ENCODE measurements at regions not wholly inside any gene's neighbourhood (a gene's known extent, or its start where the extent isn't known, plus 50 kb on each side); places are given as distances from the start of the nearest gene placed in this dataset.

DNA sequence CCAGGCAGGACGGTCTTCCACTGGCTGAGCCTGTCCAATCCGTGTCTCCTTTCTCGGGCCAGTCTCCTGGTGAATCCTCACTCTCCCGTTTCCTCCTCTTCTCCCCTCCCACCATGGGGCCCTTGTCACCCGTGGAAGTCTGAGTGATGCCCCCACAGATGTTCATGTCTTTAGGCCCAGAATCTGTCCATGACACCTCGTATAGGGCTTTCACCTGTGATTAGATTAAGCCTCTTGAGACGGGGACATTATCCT lies 193.5 kb downstream of the ZFP36L2 start:
- H3K4me1 Mint-ChIP-seq (ENCODE audit: low read depth in 2 of 2): peaks cover 0 to under 1% of the 10 kb centered on the region in 2 donors
- no peak for DNase-seq
- no peak overlapping the region for H3K27ac Mint-ChIP-seq
- no peak overlapping the region for H3K4me3 Mint-ChIP-seq
- H3K9me3 Mint-ChIP-seq: no peaks in the 10 kb centered on the region
- H3K27me3 Mint-ChIP-seq: peaks cover 0 to 5% of the 10 kb centered on the region in 2 donors
- H3K36me3 Mint-ChIP-seq (ENCODE audit: insufficient read depth): no peaks in the 10 kb centered on the region
- ATAC-seq (replicated peaks): no peak

DNA sequence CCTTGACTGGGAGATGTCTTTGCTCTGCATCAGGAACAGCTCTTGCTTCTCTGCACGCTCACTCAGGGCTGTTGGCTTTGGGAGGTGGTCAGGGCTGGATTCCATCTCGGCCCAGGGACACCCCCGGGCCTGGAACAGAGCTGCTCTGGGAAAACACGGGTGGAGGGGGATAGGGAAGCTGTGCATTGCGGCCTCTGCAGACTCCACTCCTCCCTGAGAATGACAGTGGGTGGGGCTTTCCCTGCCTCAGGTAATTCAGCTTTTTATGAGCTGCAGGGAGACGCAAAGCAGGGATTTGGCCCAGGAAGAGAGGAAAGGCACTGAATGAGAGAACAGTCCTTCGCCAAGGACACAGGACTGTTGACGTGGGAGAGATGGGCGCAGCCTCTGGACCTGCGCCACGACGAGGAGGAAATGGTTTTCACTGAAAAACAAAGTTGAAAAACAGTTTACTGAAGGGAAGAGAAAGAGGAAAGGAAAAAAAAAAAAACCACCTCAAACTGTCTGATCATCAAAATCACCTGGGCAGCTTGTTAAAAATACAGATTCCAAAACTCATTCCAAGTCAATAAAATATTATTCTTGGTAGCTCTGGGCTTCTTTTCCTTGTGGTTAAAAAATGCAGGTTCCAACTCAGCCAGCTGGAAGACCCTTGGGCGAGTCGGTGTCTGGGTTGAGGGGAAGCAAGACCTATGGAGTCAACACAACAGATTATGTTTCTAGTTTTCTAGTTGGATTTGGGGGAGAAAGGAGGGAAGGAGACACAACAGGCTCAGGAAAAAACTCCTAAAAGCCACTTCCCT lies 194.0 kb downstream of the ZFP36L2 start:
- ATAC-seq (replicated peaks) (no peak), DNase-seq (no peak)
- Mint-ChIP-seq H3K27ac (peak overlapping the region in 1 of 2 donors; percentile 57), H3K36me3 (ENCODE audit: insufficient read depth) (no peaks in the 10 kb centered on the region), H3K9me3 (no peaks in the 10 kb centered on the region), H3K27me3 (peaks cover 0 to 11% of the 10 kb centered on the region in 2 donors), H3K4me1 (ENCODE audit: low read depth in 2 of 2) (peaks cover 0 to 5% of the 10 kb centered on the region in 2 donors), H3K4me3 (no peak overlapping the region)

DNA sequence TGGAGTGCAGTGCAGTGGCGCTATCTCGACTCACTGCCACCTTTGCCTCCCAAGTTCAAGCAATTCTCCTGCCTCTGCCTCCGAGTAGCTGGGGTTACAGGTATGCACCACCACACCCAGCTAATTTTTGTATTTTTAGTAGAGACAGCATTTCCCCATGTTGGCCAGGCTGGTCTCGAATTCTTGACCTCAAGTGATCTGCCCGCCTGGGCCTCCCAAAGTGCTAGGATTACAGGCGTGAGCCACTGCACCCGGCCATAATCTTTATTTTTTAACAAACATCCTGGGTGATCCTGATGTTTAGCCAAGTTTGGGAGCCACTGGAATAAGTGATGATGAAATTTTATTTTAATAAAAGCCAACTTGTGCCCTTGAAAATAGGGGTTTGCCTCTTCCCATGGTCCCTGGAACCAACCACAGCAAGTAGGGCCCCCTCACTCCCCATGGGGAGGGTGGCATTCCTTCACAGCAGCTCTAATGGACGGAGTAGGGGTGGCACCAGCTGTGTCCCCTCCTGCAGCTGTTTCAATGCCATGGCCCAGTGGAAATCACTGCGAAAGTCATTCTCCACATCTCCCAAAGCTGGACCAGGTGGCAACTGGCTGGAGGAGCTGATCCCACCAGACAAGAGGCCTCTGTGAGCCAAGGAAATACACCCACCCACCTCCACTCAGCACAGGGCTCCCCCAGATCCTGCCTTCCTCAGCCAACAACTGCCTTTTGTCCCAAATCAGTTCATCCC lies 194.8 kb downstream of the ZFP36L2 start:
- Mint-ChIP-seq H3K36me3 (ENCODE audit: insufficient read depth) (no peaks in the 10 kb centered on the region), H3K4me1 (ENCODE audit: low read depth in 2 of 2) (peaks cover 0 to 5% of the 10 kb centered on the region in 2 donors), H3K27me3 (peaks cover 0 to 11% of the 10 kb centered on the region in 2 donors), H3K9me3 (no peaks in the 10 kb centered on the region), H3K27ac (peak overlapping the region in 1 of 2 donors; percentile 57), H3K4me3 (no peak overlapping the region)
- DNase-seq: no peak
- ATAC-seq (replicated peaks): no peak

DNA sequence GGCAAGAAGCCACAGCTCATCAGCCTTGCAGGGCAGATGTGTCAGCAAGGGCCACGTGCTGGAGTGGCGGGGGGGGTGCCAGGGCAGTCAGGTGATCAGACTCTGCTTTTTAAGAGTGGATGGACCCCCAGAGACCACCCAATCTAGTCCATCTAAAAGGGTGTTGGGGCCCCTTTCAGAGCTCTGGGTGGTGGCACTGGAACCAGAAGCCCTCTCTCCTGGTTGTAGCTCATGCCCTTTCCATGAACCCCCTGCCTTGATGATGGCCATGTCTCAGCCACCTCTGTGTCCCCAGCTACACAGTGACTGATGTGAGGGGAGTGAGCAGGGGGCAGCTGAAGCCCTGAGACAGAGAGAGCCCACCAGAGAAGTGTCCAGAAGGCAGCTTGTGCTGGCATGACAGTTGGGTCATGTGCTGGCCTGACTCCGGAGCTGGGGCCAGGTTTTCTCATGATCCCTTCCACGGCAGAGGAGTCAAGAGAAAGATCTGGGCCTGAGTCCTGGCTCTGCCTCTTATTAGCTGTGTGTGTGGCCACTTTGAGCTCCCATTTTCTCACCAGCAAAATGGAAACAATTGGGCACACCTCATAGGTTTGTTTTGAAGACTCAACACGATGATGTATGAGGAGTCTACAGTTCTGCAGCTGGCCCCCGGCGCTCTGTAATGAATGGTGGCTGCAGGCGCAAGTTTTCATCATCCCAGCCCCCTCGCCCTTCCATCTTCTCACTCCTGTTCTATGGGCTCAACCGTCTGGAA lies 195.7 kb downstream of the ZFP36L2 start:
- ATAC-seq (replicated peaks): no peak
- Mint-ChIP-seq H3K27ac (no peak overlapping the region), H3K4me3 (no peak overlapping the region), H3K4me1 (ENCODE audit: low read depth in 2 of 2) (peaks cover 0 to 5% of the 10 kb centered on the region in 2 donors), H3K9me3 (no peaks in the 10 kb centered on the region), H3K27me3 (peaks cover 0 to 11% of the 10 kb centered on the region in 2 donors), H3K36me3 (ENCODE audit: insufficient read depth) (no peaks in the 10 kb centered on the region)
- DNase-seq: no peak

DNA sequence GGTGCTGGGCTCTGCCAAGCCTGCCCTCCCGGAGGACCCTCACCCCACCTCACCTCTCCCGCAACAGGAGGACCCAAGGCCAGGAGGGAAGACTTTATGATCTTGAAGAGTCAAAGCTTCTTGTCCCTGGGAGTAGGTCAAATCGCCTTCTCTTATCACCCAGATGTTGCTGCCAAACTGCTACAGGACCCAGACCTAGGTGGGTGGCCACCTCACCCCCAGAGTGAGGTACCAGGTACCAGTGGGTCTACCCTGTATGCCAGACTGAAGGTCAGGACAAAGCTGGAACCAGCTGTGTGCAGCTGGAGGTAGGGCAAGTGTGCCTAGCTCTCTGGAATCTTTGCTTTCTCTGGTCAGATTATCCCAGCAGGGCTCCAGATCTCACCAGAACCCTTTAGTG lies 197.2 kb downstream of the ZFP36L2 start:
- no peak for DNase-seq
- no peak for ATAC-seq (replicated peaks)
- H3K27me3 Mint-ChIP-seq: peaks cover 0 to 11% of the 10 kb centered on the region in 2 donors
- H3K27ac Mint-ChIP-seq: peak overlapping the region in 1 of 2 donors; percentile 41
- peaks cover 6 to 16% of the 10 kb centered on the region in 2 donors for H3K4me1 Mint-ChIP-seq (ENCODE audit: low read depth in 2 of 2)
- H3K36me3 Mint-ChIP-seq (ENCODE audit: insufficient read depth): no peaks in the 10 kb centered on the region
- H3K9me3 Mint-ChIP-seq: no peaks in the 10 kb centered on the region
- no peak overlapping the region for H3K4me3 Mint-ChIP-seq

DNA sequence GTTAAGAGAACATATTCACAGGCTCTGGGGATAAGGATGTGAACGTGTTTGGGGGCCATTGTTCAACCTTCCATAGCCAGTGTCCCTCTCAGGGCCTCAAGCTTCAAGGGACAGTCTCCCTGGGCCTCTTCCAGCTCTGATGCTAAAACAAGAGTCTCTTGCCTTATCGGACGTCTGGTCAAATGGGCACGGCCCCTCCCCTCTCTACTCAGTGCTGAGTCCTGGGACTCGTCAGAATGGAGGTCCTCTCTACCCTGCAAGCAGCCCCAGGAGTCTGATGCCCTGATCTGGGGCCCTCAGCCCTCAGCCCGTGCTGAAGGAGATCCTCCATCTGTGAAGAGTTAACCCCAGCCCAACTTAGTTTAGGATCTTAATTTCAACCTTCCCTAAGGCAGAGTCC lies 198.2 kb downstream of the ZFP36L2 start:
- Mint-ChIP-seq H3K27ac (no peak overlapping the region), H3K9me3 (no peaks in the 10 kb centered on the region), H3K4me1 (ENCODE audit: low read depth in 2 of 2) (peaks cover 6 to 16% of the 10 kb centered on the region in 2 donors), H3K4me3 (no peak overlapping the region), H3K36me3 (ENCODE audit: insufficient read depth) (no peaks in the 10 kb centered on the region), H3K27me3 (peaks cover 0 to 11% of the 10 kb centered on the region in 2 donors)
- ATAC-seq (replicated peaks): no peak
- no peak for DNase-seq

DNA sequence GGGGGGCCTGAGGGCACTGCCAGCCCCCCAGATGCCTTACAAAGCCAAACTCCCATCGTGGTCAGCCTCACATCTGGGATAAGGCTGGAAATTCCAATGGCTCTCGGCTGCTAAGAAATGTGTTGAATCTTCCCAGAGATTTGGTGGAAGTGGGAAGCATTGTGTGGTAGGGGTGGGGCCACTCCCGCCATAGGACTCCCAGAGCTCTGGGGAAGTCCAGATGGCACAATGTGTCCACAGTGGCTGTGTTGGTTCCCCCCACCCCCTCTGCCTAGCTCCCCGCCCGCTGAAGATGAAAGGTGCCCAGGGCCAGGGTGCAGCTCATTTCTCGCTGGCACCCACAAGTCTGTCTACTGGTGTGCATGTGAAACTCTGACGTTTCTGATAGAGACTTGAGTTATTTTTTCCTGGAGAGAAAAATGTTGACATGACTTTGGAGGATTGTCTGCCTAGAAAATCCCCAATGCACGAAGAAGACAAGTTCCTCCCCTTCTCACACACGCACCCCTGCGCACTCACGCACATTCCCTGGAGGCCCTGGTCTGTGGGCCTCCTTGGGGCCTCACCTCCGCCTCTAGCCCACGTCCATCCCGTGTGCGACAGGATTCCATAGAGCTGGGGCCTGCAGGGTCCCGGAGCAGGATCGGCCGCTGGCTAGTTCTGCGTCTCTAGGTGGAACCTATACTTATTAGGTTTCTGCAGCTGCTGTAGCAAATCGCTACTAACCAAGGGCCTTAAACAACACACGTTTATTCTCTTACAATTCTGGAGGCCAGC lies 199.1 kb downstream of the ZFP36L2 start:
- H3K9me3 Mint-ChIP-seq: peaks cover 3 to 4% of the 10 kb centered on the region in 2 donors
- no peak for DNase-seq
- H3K4me3 Mint-ChIP-seq: no peak overlapping the region
- no peak overlapping the region for H3K27ac Mint-ChIP-seq
- H3K4me1 Mint-ChIP-seq (ENCODE audit: low read depth in 2 of 2): peaks cover 6 to 16% of the 10 kb centered on the region in 2 donors
- no peak for ATAC-seq (replicated peaks)
- H3K27me3 Mint-ChIP-seq: peaks cover 4 to 11% of the 10 kb centered on the region in 2 donors
- no peaks in the 10 kb centered on the region for H3K36me3 Mint-ChIP-seq (ENCODE audit: insufficient read depth)

DNA sequence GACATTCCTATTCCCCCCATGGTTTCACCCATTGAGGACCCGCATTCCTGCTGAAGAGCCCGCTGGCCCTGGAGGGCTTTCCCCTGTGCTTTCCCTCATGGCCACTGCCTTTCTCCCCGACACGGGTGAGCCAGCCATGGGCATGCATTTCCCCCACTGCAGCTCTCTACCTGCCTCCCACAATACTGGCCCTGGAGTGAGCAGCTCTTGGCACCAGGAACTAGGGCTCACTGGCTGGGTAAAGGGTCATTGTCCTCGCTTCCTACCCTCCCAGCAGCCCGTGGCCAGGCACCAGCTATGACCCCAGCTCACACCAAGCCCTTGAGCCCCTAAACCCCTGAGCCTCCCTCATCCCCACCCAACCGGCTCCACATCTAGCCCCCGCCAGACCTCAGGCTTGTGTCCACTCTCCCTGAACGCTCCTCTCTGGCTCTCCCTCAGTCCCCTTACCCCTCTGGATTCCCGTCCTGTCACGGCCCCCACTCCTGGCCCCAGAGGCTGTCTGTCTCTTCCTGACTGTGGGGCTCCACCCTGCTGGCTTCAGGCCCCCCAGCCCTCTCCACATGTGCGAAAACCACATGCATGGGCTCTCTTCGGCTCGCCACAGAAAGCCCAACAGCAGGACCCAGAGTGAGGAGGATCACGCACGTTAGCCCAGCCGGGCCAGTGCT lies 199.8 kb downstream of the ZFP36L2 start:
- H3K9me3 Mint-ChIP-seq: peaks cover 3 to 8% of the 10 kb centered on the region in 2 donors
- peaks cover 4 to 11% of the 10 kb centered on the region in 2 donors for H3K27me3 Mint-ChIP-seq
- DNase-seq (no peak), ATAC-seq (replicated peaks) (no peak)
- H3K4me3 Mint-ChIP-seq: no peak overlapping the region
- peak overlapping the region in 1 of 2 donors; percentile 52 for H3K27ac Mint-ChIP-seq
- peaks cover 6 to 16% of the 10 kb centered on the region in 2 donors for H3K4me1 Mint-ChIP-seq (ENCODE audit: low read depth in 2 of 2)
- H3K36me3 Mint-ChIP-seq (ENCODE audit: insufficient read depth): no peaks in the 10 kb centered on the region

DNA sequence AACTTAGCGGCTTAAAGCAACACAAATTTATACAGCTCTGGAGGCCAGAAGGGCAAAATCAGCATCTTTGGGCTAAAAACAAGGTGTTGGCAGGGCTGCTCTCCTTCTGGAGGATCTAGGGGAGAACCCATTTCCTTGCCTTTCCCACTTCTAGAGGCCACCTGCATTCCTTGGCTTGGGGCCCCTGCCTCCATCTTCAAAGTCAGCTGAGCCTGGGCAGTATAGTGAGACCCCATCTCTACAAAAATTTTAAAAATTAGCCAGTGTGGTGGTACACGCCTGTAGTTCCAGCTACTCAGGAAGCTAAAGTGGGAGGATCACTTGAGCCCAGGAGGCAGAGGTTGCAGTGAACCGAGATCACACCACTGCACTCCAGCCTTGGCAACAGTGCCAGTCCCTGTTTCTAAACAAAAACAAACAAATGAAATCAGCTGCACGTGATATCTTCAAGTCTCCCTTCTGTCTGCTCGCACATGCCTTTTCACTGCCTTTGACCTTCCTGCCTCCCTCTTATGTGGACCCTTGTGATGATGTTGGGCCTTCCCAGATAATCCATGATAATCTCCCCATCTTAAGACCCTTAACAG lies 200.6 kb downstream of the ZFP36L2 start:
- ATAC-seq (replicated peaks): no peak
- peaks cover 3 to 8% of the 10 kb centered on the region in 2 donors for H3K9me3 Mint-ChIP-seq
- no peak overlapping the region for H3K27ac Mint-ChIP-seq
- H3K4me1 Mint-ChIP-seq (ENCODE audit: low read depth in 2 of 2): peaks cover 6 to 16% of the 10 kb centered on the region in 2 donors
- H3K36me3 Mint-ChIP-seq (ENCODE audit: insufficient read depth): no peaks in the 10 kb centered on the region
- no peak overlapping the region for H3K4me3 Mint-ChIP-seq
- DNase-seq: no peak
- peaks cover 4 to 11% of the 10 kb centered on the region in 2 donors for H3K27me3 Mint-ChIP-seq

DNA sequence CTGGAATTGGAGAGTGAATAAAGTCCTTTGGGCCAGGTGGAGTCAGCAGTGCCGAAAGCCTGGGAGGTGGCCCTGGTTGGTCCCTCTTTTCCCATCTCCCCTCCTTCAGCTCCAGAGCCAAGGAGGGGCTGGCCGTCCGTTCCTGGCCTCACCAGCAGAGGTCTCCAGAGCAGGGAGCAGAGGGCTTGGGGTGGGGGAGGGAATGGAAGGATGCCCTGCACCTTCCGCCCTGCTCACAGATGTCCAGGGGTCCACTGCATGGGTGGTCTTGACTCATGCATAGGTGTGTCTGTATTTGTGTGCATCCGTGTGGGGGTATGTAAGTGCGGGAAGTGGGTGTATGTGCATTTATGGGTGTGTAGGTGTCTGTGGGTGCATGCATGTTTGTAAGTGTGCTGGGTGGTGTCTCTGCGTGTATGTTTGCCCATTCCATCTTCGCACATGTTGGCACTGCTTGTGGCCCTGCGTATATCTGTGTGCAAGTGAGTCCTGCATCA lies 201.8 kb downstream of the ZFP36L2 start:
- ATAC-seq (replicated peaks) (no peak), DNase-seq (no peak)
- H3K4me3 Mint-ChIP-seq: no peak overlapping the region
- peaks cover 6 to 16% of the 10 kb centered on the region in 2 donors for H3K4me1 Mint-ChIP-seq (ENCODE audit: low read depth in 2 of 2)
- no peaks in the 10 kb centered on the region for H3K36me3 Mint-ChIP-seq (ENCODE audit: insufficient read depth)
- peak overlapping the region in 1 of 2 donors; percentile 68 for H3K27ac Mint-ChIP-seq
- peaks cover 4 to 11% of the 10 kb centered on the region in 2 donors for H3K27me3 Mint-ChIP-seq
- H3K9me3 Mint-ChIP-seq: peaks cover 3 to 8% of the 10 kb centered on the region in 2 donors

DNA sequence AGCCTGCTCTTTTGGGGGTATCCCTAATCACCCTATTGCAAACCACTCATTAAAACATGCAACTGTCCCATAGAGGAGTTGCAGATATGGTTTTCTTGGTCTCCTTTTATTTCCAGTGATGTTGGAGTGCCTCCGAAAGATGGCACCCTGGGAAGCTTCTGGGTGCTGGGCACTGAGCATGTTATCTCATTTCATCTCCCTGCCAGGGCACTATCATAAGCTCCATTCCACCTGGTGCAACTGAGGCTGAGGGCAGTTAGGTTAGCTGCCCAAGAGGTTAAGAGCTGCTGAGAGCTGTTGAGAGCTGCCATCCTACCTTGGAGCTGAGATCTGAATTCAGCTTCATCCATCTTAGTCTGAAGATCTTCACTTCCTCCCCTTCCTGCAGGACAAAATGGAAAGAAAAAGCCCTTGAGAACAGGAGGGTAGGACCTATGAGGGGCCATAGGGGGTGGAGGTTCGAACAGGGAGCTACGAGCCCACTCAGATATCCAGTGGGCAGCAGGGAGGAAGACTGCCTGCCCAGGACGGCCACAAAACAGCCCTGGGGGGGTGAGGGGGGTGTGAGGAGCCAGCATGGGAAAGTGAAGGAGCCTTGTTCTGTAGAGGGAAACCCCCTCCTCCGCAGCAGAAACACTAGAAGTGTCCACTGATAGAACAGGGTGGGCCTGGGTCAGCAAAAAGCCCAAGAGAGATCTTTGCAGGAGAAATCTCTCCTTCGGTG lies 202.5 kb downstream of the ZFP36L2 start:
- DNase-seq: no peak
- no peaks in the 10 kb centered on the region for H3K36me3 Mint-ChIP-seq (ENCODE audit: insufficient read depth)
- peaks cover 6 to 16% of the 10 kb centered on the region in 2 donors for H3K4me1 Mint-ChIP-seq (ENCODE audit: low read depth in 2 of 2)
- H3K4me3 Mint-ChIP-seq: no peak overlapping the region
- peaks cover 3 to 8% of the 10 kb centered on the region in 2 donors for H3K9me3 Mint-ChIP-seq
- ATAC-seq (replicated peaks): no peak
- H3K27me3 Mint-ChIP-seq: peaks cover 4 to 11% of the 10 kb centered on the region in 2 donors
- H3K27ac Mint-ChIP-seq: peak overlapping the region in 1 of 2 donors; percentile 68

Data from effector memory CD8-positive, alpha-beta T cell (primary cell).